ENCODE measurements at regions not wholly inside any gene's neighbourhood (a gene's known extent, or its start where the extent isn't known, plus 50 kb on each side); places are given as distances from the start of the nearest gene placed in this dataset.

GRCh38 chr14:28294834-28295440 lies 471.6 kb upstream of the FOXG1 start:
- Mint-ChIP-seq H3K27ac (no peak overlapping the region), H3K4me1 (ENCODE audit: low read depth) (no peaks in the 10 kb centered on the region), H3K4me3 (ENCODE audit: low read depth) (no peak overlapping the region)

GRCh38 chr14:28297559-28297958 lies 469.0 kb upstream of the FOXG1 start:
- H3K4me1 Mint-ChIP-seq (ENCODE audit: low read depth) = no peaks in the 10 kb centered on the region
- H3K27me3 Mint-ChIP-seq = peaks cover 4% of the 10 kb centered on the region
- TF ChIP-seq CTCF (IDR thresholded peaks at IDR 0.05; ENCODE audit: unreplicated experiment) = no peak
- no peak for DNase-seq (ENCODE audit: low spot score, unreplicated experiment)
- no peaks in the 10 kb centered on the region for H3K36me3 Mint-ChIP-seq (ENCODE audit: insufficient read depth)
- no peaks in the 10 kb centered on the region for H3K9me3 Mint-ChIP-seq (ENCODE audit: low read depth)
- no peak overlapping the region for H3K27ac Mint-ChIP-seq
- no peak overlapping the region for H3K4me3 Mint-ChIP-seq (ENCODE audit: low read depth)

More at GRCh38 chr14:28294834-28295440, 471.6 kb upstream of the FOXG1 start:
- H3K36me3 Mint-ChIP-seq (ENCODE audit: insufficient read depth) = no peaks in the 10 kb centered on the region
- H3K27me3 Mint-ChIP-seq = peaks cover 4% of the 10 kb centered on the region
- DNase-seq (ENCODE audit: low spot score, unreplicated experiment) = no peak
- peak; percentile 55 for TF ChIP-seq CTCF (IDR thresholded peaks at IDR 0.05; ENCODE audit: unreplicated experiment)
- H3K9me3 Mint-ChIP-seq (ENCODE audit: low read depth) = no peaks in the 10 kb centered on the region

- no peak for DNase-seq (ENCODE audit: low spot score, unreplicated experiment)
- Mint-ChIP-seq H3K4me3 (ENCODE audit: low read depth) (no peak overlapping the region), H3K27ac (no peak overlapping the region), H3K4me1 (ENCODE audit: low read depth) (no peaks in the 10 kb centered on the region), H3K9me3 (ENCODE audit: low read depth) (no peaks in the 10 kb centered on the region), H3K36me3 (ENCODE audit: insufficient read depth) (no peaks in the 10 kb centered on the region), H3K27me3 (peaks cover 4% of the 10 kb centered on the region)
- no peak for TF ChIP-seq CTCF (IDR thresholded peaks at IDR 0.05; ENCODE audit: unreplicated experiment)
These were observed 468.4 kb upstream of the FOXG1 start for GRCh38 chr14:28298156-28298555.

DNA sequence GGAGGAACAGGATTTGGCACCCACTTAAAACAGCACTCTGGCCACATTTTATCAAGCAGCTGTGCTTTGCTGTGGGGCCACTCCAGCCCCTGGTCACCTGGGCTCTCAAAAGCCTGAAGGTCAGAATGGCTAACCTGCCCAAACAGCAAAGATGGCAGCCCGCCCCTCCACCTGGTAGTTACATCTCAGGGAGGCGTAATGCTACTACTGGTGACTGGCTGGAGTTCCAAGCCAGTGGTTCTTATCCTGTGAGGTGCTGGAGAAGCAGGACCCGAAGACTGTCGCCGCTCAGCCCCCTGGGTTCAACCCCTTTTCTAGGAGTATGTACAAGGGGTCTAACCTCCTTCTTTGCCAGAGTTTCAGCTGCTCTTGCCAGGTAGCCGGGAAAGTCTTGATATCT lies 467.4 kb upstream of the FOXG1 start:
- Mint-ChIP-seq H3K36me3 (ENCODE audit: insufficient read depth) (no peaks in the 10 kb centered on the region), H3K4me3 (ENCODE audit: low read depth) (no peak overlapping the region), H3K27ac (no peak overlapping the region), H3K9me3 (ENCODE audit: low read depth) (no peaks in the 10 kb centered on the region), H3K4me1 (ENCODE audit: low read depth) (no peaks in the 10 kb centered on the region), H3K27me3 (peaks cover 4% of the 10 kb centered on the region)
- DNase-seq (ENCODE audit: low spot score, unreplicated experiment) = no peak
- no peak for TF ChIP-seq CTCF (IDR thresholded peaks at IDR 0.05; ENCODE audit: unreplicated experiment)

GRCh38 chr14:28300356-28300755 lies 466.2 kb upstream of the FOXG1 start:
- no peak for TF ChIP-seq CTCF (IDR thresholded peaks at IDR 0.05; ENCODE audit: unreplicated experiment)
- DNase-seq (ENCODE audit: low spot score, unreplicated experiment) = no peak
- Mint-ChIP-seq H3K36me3 (ENCODE audit: insufficient read depth) (no peaks in the 10 kb centered on the region), H3K27me3 (no peaks in the 10 kb centered on the region), H3K9me3 (ENCODE audit: low read depth) (no peaks in the 10 kb centered on the region), H3K4me1 (ENCODE audit: low read depth) (no peaks in the 10 kb centered on the region), H3K27ac (no peak overlapping the region), H3K4me3 (ENCODE audit: low read depth) (no peak overlapping the region)

Measured in progenitor cell of endocrine pancreas (in vitro differentiated cells).